IMR-90 (cell line): ENCODE measurements at regions not wholly inside any gene's neighbourhood (a gene's known extent, or its start where the extent isn't known, plus 50 kb on each side); places are given as distances from the start of the nearest gene placed in this dataset.
A peak's percentile ranks its signal among the peaks of the same experiment; 100 is the strongest.

ENCODE experiments used
- ATAC-seq: fragments of 200-7000 bp; cut with Tn5 transposase; 2 replicates; pipeline ENCODE4 v1.9.1; 2020; ENCODE audit warnings: low read depth, mild to moderate bottlenecking, moderate library complexity
- BruUV-seq: library from RNA; stranded (reverse); fragments of 400-500 nt; replicated peaks from 2 replicates; lab custom pipeline; 2021; lab: Mats Ljungman, UMichigan
- CTCF ChIA-PET: fragments of 300-600 bp; formaldehyde crosslinking; extraction: SDS; loops from one replicate; lab custom pipeline; 2021; ENCODE audit warnings: antibody characterized with exemption; lab: Yijun Ruan, JAX
- POLR2A ChIA-PET: fragments of 300-600 bp; sonication (Branson Sonifier 250); formaldehyde crosslinking; loops from one replicate; lab custom pipeline; 2022; ENCODE audit warnings: antibody characterized with exemption; ENCODE audit not compliant: unreplicated experiment; lab: Charles Lee
- DNase-seq: peaks from one replicate; pipeline ENCODE4 v3.0.0; 2013
- H2AFZ ChIP-seq: replicated peaks from 2 replicates; pipeline ENCODE3; 2013; ENCODE audit warnings: low read length, mild to moderate bottlenecking; ENCODE audit not compliant: poor library complexity
- H2AK5ac ChIP-seq: 2 replicates; pipeline ENCODE4 v1.6.1; 2013; ENCODE audit warnings: low read depth, low read length, inconsistent platforms
- H2AK9ac ChIP-seq: replicated peaks from 2 replicates; pipeline ENCODE3; 2013; ENCODE audit warnings: mild to moderate bottlenecking, low read depth, low read length, moderate library complexity; ENCODE audit not compliant: poor library complexity
- H2BK120ac ChIP-seq: 2 replicates; pipeline ENCODE4 v1.6.1; 2013; ENCODE audit warnings: low read depth, low read length, inconsistent platforms
- H2BK15ac ChIP-seq: 3 replicates; pipeline ENCODE4 v1.6.1; 2013; ENCODE audit warnings: low read depth, low read length, inconsistent platforms
- H2BK20ac ChIP-seq: 2 replicates; pipeline ENCODE4 v1.6.1; 2013; ENCODE audit warnings: low read depth, mild to moderate bottlenecking, inconsistent platforms, low read length, moderate library complexity
- H2BK5ac ChIP-seq: 2 replicates; pipeline ENCODE4 v1.6.1; 2013; ENCODE audit warnings: mild to moderate bottlenecking, low read depth, low read length, inconsistent platforms; ENCODE audit not compliant: poor library complexity, severe bottlenecking
- H3K14ac ChIP-seq: replicated peaks from 2 replicates; pipeline ENCODE4 v1.6.1; 2013; ENCODE audit warnings: low read depth, low read length, inconsistent platforms
- H3K18ac ChIP-seq: 2 replicates; pipeline ENCODE4 v1.6.1; 2013; ENCODE audit warnings: low read depth, low read length, control low read depth
- H3K23ac ChIP-seq: 2 replicates; pipeline ENCODE4 v1.6.1; 2013; ENCODE audit warnings: low read depth, low read length, inconsistent platforms
- H3K27ac ChIP-seq: 2 replicates; pipeline ENCODE4 v1.5.1; 2013; ENCODE audit warnings: mild to moderate bottlenecking, control low read depth, low read length; ENCODE audit not compliant: insufficient read depth
- H3K27me3 ChIP-seq: 2 replicates; pipeline ENCODE4 v1.6.1; 2013; ENCODE audit warnings: low read length; ENCODE audit not compliant: control insufficient read depth, insufficient read depth
- H3K36me3 ChIP-seq: 2 replicates; pipeline ENCODE4 v1.6.1; 2013; ENCODE audit warnings: low read length, mixed read lengths; ENCODE audit not compliant: control insufficient read depth, insufficient read depth
- H3K4ac ChIP-seq: 2 replicates; pipeline ENCODE4 v1.6.1; 2013; ENCODE audit warnings: low read depth, low read length, inconsistent platforms
- H3K4me1 ChIP-seq: 2 replicates; pipeline ENCODE4 v1.6.1; 2013; ENCODE audit warnings: low read length, mixed read lengths; ENCODE audit not compliant: control insufficient read depth, insufficient read depth
- H3K4me2 ChIP-seq: 2 replicates; pipeline ENCODE4 v1.6.1; 2013; ENCODE audit warnings: low read depth, mild to moderate bottlenecking, control low read depth, low read length, moderate library complexity
- H3K4me3 ChIP-seq: 2 replicates; pipeline ENCODE4 v1.5.1; 2013; ENCODE audit warnings: low read depth, mild to moderate bottlenecking, control low read depth, low read length, moderate library complexity; ENCODE audit not compliant: insufficient read depth
- H3K56ac ChIP-seq: 2 replicates; pipeline ENCODE4 v1.6.1; 2013; ENCODE audit warnings: low read length, inconsistent platforms; ENCODE audit not compliant: insufficient read depth; ENCODE audit errors: extremely low read depth
- H3K79me1 ChIP-seq, 2 experiments: 2 replicates each; pipeline ENCODE4 v1.6.1; 2013; ENCODE audit warnings: low read length in 2 of 2, inconsistent platforms in 1 of 2, low read depth in 1 of 2
- H3K9ac ChIP-seq: 2 replicates; pipeline ENCODE4 v1.6.1; 2013; ENCODE audit warnings: low read depth, low read length, control low read depth
- H3K9me1 ChIP-seq: 2 replicates; pipeline ENCODE4 v1.6.1; 2013; ENCODE audit warnings: low read length, inconsistent platforms; ENCODE audit not compliant: insufficient read depth
- H3K9me3 ChIP-seq: 2 replicates; pipeline ENCODE4 v1.6.1; 2013; ENCODE audit warnings: low read length; ENCODE audit not compliant: control insufficient read depth, insufficient read depth
- H4K20me1 ChIP-seq: 2 replicates; pipeline ENCODE4 v1.6.1; 2013; ENCODE audit warnings: low read length, inconsistent platforms; ENCODE audit not compliant: insufficient read depth
- H4K5ac ChIP-seq: 2 replicates; pipeline ENCODE4 v1.6.1; 2013; ENCODE audit warnings: mild to moderate bottlenecking, low read depth, low read length, control low read depth
- H4K8ac ChIP-seq, 2 experiments: 2 replicates each; pipeline ENCODE4 v1.6.1; 2013; ENCODE audit warnings: low read depth in 2 of 2, low read length in 2 of 2, control low read depth in 1 of 2, inconsistent platforms in 1 of 2
- H4K91ac ChIP-seq: 2 replicates; pipeline ENCODE4 v1.6.1; 2013; ENCODE audit warnings: low read depth, low read length, inconsistent platforms; ENCODE audit not compliant: insufficient read depth
- CEBPB ChIP-seq: IDR thresholded peaks from 2 replicates; pipeline ENCODE4 v1.6.1; 2012; ENCODE audit warnings: low read depth, low read length, improper control_type of control experiment
- FOS ChIP-seq: fragments of 150-350 bp; IDR thresholded peaks from 2 replicates; pipeline ENCODE4 v1.6.1; 2016; ENCODE audit warnings: low read depth, low read length
- MXI1 ChIP-seq: IDR thresholded peaks from 2 replicates; pipeline ENCODE4 v1.6.1; 2012; ENCODE audit warnings: low read depth, mild to moderate bottlenecking, low read length, moderate library complexity, borderline replicate concordance
- RCOR1 ChIP-seq: IDR thresholded peaks from 2 replicates; pipeline ENCODE4 v1.6.1; 2012; ENCODE audit warnings: mild to moderate bottlenecking, low read length, improper control_type of control experiment; ENCODE audit not compliant: insufficient replicate concordance
- USF2 ChIP-seq: fragments of 150-350 bp; IDR thresholded peaks from 2 replicates; pipeline ENCODE4 v1.6.1; 2017; ENCODE audit warnings: mild to moderate bottlenecking, antibody characterized with exemption, low read length, low read depth
- WGBS, 2 experiments: methylation state at CpG; one replicate each; pipeline versions ENCODE4 v1.1.5 to v1.1.7; 2013; ENCODE audit warnings: missing lambda C conversion rate in 2 of 2; ENCODE audit not compliant: insufficient read length in 1 of 2; ENCODE audit errors: extremely low coverage in 2 of 2; 5-methylcytosine and 5-hydroxymethylcytosine counted together
- dilution Hi-C: fragments of 300-500 bp; cut with HindIII; formaldehyde crosslinking; loops from one replicate; pipeline ENCODE4 v1.14.3; 2018; ENCODE audit warnings: low sequenced_read_pairs; ENCODE audit not compliant: unreplicated experiment
- in situ Hi-C: fragments of 300-500 bp; cut with MboI; formaldehyde crosslinking; loops from 3 replicates; pipeline ENCODE4 v1.14.3; 2019; ENCODE audit warnings: low sequenced_read_pairs, inconsistent platforms, mixed read lengths
- intact Hi-C: fragments of 100-400 bp; cut with micrococcal nuclease; formaldehyde crosslinking; loops from 2 replicates; pipeline ENCODE4 v1.10.0; 2022

- ChIA-PET CTCF (no interaction called here), POLR2A (no interaction called here)
- in situ Hi-C loops (no loop called here), dilution Hi-C loops (no loop called here), intact Hi-C loops (no loop called here)
- Histone ChIP-seq H2AFZ (no peak overlapping the region), H3K9me3 (peaks cover 3% of the 10 kb centered on the region), H3K27me3 (peaks cover 25% of the 10 kb centered on the region), H2BK5ac (no peak overlapping the region), H2BK120ac (no peak overlapping the region), H3K36me3 (no peaks in the 10 kb centered on the region), H3K56ac (no peak overlapping the region), H3K23ac (no peak overlapping the region), H2BK15ac (no peak overlapping the region), H3K4me1 (peaks cover 3% of the 10 kb centered on the region; the same call in 1 of the 2 replicates), H3K18ac (no peak overlapping the region), H2AK5ac (no peak overlapping the region), H3K79me1 (no peaks in the 10 kb centered on the region), H2BK20ac (no peak overlapping the region), H3K4ac (no peak overlapping the region), H3K9ac (no peak overlapping the region), H4K8ac (no peak overlapping the region), H4K20me1 (0 out of 2 replicates have a peak, but pooled peaks cover 5% of the 10 kb centered on the region), H4K91ac (no peak overlapping the region), H3K4me2 (no peak overlapping the region), H2AK9ac (no peak overlapping the region), H3K27ac (no peak overlapping the region), H4K5ac (no peak overlapping the region), H3K4me3 (no peak overlapping the region), H3K9me1 (peaks cover 6% of the 10 kb centered on the region; the same call in 1 of the 2 replicates), H3K14ac (no peak overlapping the region)
- no TSS peak for BruUV-seq
- TF ChIP-seq MXI1, result no peak
- TF ChIP-seq CEBPB, result peak; percentile 74
- TF ChIP-seq USF2, result no peak
- 0 out of 2 replicates have a peak, but pooled peaks have one; percentile 6 for TF ChIP-seq FOS
- TF ChIP-seq RCOR1, result no peak
- peak; percentile 49 for DNase-seq
- ATAC-seq, result no peak
- no CpG with 5 or more reads among the region's 1 CpG for WGBS, 2 experiments
Observed at GRCh38 chr2:234204480-234204879, 154.0 kb downstream of the SPP2 start.
